HCT116 (cell line): ENCODE measurements at regions not wholly inside any gene's neighbourhood (a gene's known extent, or its start where the extent isn't known, plus 50 kb on each side); places are given as distances from the start of the nearest gene placed in this dataset.

Experiments
- CEBPB ChIP-seq: IDR thresholded peaks from 2 replicates; pipeline ENCODE4 v1.6.1; 2012; ENCODE audit warnings: low read depth
- CTCF ChIP-seq, 3 experiments: fragments of 200-600 bp in 1 of 3; sonication (generic) in 1 of 3; IDR thresholded peaks in 2 of 3; conservative IDR thresholded peaks in 1 of 3; 2 replicates each; pipeline ENCODE4 v1.5.1; 2012 to 2017; ENCODE audit warnings: low read depth in 2 of 3, low read length in 2 of 3, antibody characterized with exemption in 1 of 3, borderline replicate concordance in 1 of 3, control low read depth in 1 of 3, mild to moderate bottlenecking in 1 of 3, mixed read lengths in 1 of 3, mixed run types in 1 of 3, moderate library complexity in 1 of 3; ENCODE audit not compliant: insufficient read depth in 1 of 3
- EZH2 ChIP-seq: fragments of 200-600 bp; sonication (generic); IDR thresholded peaks from 2 replicates; pipeline ENCODE4 v1.6.1; 2017; ENCODE audit warnings: antibody characterized with exemption, mixed run types
- JUND ChIP-seq: IDR thresholded peaks from 2 replicates; pipeline ENCODE4 v1.6.1; 2012
- MAX ChIP-seq: IDR thresholded peaks from 2 replicates; pipeline ENCODE4 v1.6.1; 2012
- POLR2A ChIP-seq: IDR thresholded peaks from 2 replicates; pipeline ENCODE4 v1.7.0; 2011; ENCODE audit warnings: borderline replicate concordance; ENCODE audit not compliant: insufficient read depth, insufficient read length; ENCODE audit errors: extremely low read depth
- POLR2AphosphoS5 ChIP-seq: IDR thresholded peaks from 2 replicates; pipeline ENCODE4 v1.6.1; 2011; ENCODE audit warnings: mild to moderate bottlenecking, low read depth, low read length, moderate library complexity
- RAD21 ChIP-seq: IDR thresholded peaks from 2 replicates; pipeline ENCODE4 v1.6.1; 2012; ENCODE audit warnings: low read depth, mild to moderate bottlenecking
- REST ChIP-seq: IDR thresholded peaks from 2 replicates; pipeline ENCODE4 v1.6.1; 2012; ENCODE audit warnings: low read depth
- YY1 ChIP-seq: IDR thresholded peaks from 2 replicates; pipeline ENCODE4 v1.6.1; 2011; ENCODE audit warnings: low read length, low read depth, moderate library complexity, mild to moderate bottlenecking; ENCODE audit not compliant: insufficient replicate concordance; ENCODE audit errors: extremely low read depth

GRCh38 chr9:115462623-115463022 is 344.7 kb upstream of the TNC start:
- TF ChIP-seq CTCF (IDR thresholded peaks at IDR 0.05 in 2 of 3, conservative IDR thresholded peaks at IDR 0.05 in 1 of 3; ENCODE audit: borderline replicate concordance in 1 of 3, insufficient read depth in 1 of 3, low read depth in 2 of 3, low read length in 2 of 3): no peak
- TF ChIP-seq CEBPB: no peak
- TF ChIP-seq POLR2A: no peak
- TF ChIP-seq REST: no peak
- TF ChIP-seq YY1: no peak
- TF ChIP-seq JUND: no peak
- no peak for TF ChIP-seq RAD21
- TF ChIP-seq MAX: no peak
- no peak for TF ChIP-seq POLR2AphosphoS5
- no peak for TF ChIP-seq EZH2
